Astrocyte (in vitro differentiated cells and primary cell): ENCODE measurements at regions not wholly inside any gene's neighbourhood (a gene's known extent, or its start where the extent isn't known, plus 50 kb on each side); places are given as distances from the start of the nearest gene placed in this dataset.

ENCODE experiments used
- DNase-seq: peaks from one replicate; pipeline ENCODE4 v3.0.0-alpha.2; 2010; ENCODE audit warnings: low read depth
- FAIRE-seq: peaks from 2 replicates; lab custom pipeline; 2011; peaks lifted over from hg19 to GRCh38; lab: Jason Lieb, UNC
- H2AFZ ChIP-seq: 2 replicates; pipeline ENCODE4 v1.6.0; 2012; ENCODE audit warnings: low read depth, low read length, inconsistent platforms
- H3K27ac ChIP-seq: 2 replicates; pipeline ENCODE4 v1.5.1; 2011; ENCODE audit warnings: low read depth, low read length, inconsistent platforms
- H3K27me3 ChIP-seq: 2 replicates; pipeline ENCODE4 v1.6.0; 2011; ENCODE audit warnings: low read length, inconsistent platforms; ENCODE audit not compliant: insufficient read depth
- H3K36me3 ChIP-seq: 2 replicates; pipeline ENCODE4 v1.5.1; 2011; ENCODE audit warnings: low read length, inconsistent platforms; ENCODE audit not compliant: insufficient read depth
- H3K4me1 ChIP-seq: 2 replicates; pipeline ENCODE4 v1.5.1; 2011; ENCODE audit warnings: low read length, inconsistent platforms; ENCODE audit not compliant: insufficient read depth
- H3K4me2 ChIP-seq: 2 replicates; pipeline ENCODE4 v1.6.0; 2012; ENCODE audit warnings: low read length, inconsistent platforms
- H3K4me3 ChIP-seq: 2 replicates; pipeline ENCODE4 v1.5.1; 2011; ENCODE audit warnings: low read depth, mild to moderate bottlenecking, low read length, inconsistent platforms; ENCODE audit not compliant: insufficient read depth
- H3K79me2 ChIP-seq: 2 replicates; pipeline ENCODE4 v1.6.0; 2012; ENCODE audit warnings: mild to moderate bottlenecking, low read length, inconsistent platforms; ENCODE audit not compliant: insufficient read depth
- H3K9ac ChIP-seq: 2 replicates; pipeline ENCODE4 v1.6.0; 2012; ENCODE audit warnings: mild to moderate bottlenecking, low read length, inconsistent platforms
- H3K9me3 ChIP-seq: 2 replicates; pipeline ENCODE4 v1.5.1; 2012; ENCODE audit warnings: low read depth, mild to moderate bottlenecking, low read length, inconsistent platforms; ENCODE audit not compliant: insufficient read depth
- H4K20me1 ChIP-seq: 2 replicates; pipeline ENCODE4 v1.6.0; 2012; ENCODE audit warnings: low read length, inconsistent platforms; ENCODE audit not compliant: insufficient read depth
- H3K27ac Mint-ChIP-seq: one replicate; pipeline ENCODE4 v1.8.0; 2021; ENCODE audit warnings: mild to moderate bottlenecking, mixed read lengths; ENCODE audit not compliant: unreplicated experiment
- H3K27me3 Mint-ChIP-seq: one replicate; pipeline ENCODE4 v1.8.0; 2021; ENCODE audit warnings: low read depth, mixed read lengths; ENCODE audit not compliant: unreplicated experiment
- H3K36me3 Mint-ChIP-seq: one replicate; pipeline ENCODE4 v1.8.0; 2021; ENCODE audit warnings: low read depth, mixed read lengths; ENCODE audit not compliant: unreplicated experiment
- H3K4me1 Mint-ChIP-seq: one replicate; pipeline ENCODE4 v1.8.0; 2021; ENCODE audit warnings: low read depth, mixed read lengths; ENCODE audit not compliant: unreplicated experiment
- H3K4me3 Mint-ChIP-seq: one replicate; pipeline ENCODE4 v1.8.0; 2021; ENCODE audit warnings: mild to moderate bottlenecking, moderate library complexity, mixed read lengths; ENCODE audit not compliant: unreplicated experiment
- H3K9me3 Mint-ChIP-seq: one replicate; pipeline ENCODE4 v1.8.0; 2021; ENCODE audit warnings: mild to moderate bottlenecking, mixed read lengths; ENCODE audit not compliant: unreplicated experiment
- EZH2 ChIP-seq: IDR thresholded peaks from 2 replicates; pipeline ENCODE4 v1.6.1; 2012; ENCODE audit warnings: mild to moderate bottlenecking, low read length, inconsistent platforms; ENCODE audit not compliant: insufficient read depth
- TF ChIP-seq, protein P1 (sequence below): IDR thresholded peaks from 2 replicates; pipeline ENCODE4 v1.5.1; 2011; ENCODE audit warnings: low read depth, mild to moderate bottlenecking, inconsistent platforms, low read length, moderate library complexity; ENCODE audit not compliant: insufficient read depth

DNA sequence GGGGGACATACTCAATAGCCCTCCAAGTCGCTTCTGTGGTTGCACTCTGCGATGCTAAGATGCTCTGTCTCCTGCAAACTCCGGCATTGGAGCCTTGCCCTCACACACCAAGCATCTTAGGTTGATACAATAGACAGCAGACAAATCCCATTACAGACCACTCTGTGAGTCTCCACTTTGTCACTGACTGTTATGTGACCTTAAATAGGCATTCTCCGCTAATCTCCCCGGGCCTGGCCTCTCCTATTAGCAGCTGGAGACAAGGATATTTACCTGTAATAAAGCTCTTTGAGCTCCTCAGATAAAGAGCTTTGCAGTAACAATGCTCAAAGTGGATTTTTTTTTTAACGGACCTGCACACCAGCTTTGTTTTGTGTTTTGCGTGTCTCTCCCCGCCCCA, 479.7 kb upstream of the TBX3 start:
- Mint-ChIP-seq H3K4me3 (no peak overlapping the region), H3K36me3 (no peaks in the 10 kb centered on the region), H3K4me1 (no peaks in the 10 kb centered on the region), H3K27me3 (peaks cover 46% of the 10 kb centered on the region), H3K9me3 (no peaks in the 10 kb centered on the region), H3K27ac (no peak overlapping the region)
- no peaks in the 10 kb centered on the region for H3K27me3 ChIP-seq
- no peak overlapping the region for H2AFZ ChIP-seq
- no peak overlapping the region for H3K9ac ChIP-seq
- no peaks in the 10 kb centered on the region for H3K79me2 ChIP-seq
- DNase-seq (no peak), FAIRE-seq (no peak)
- H3K4me2 ChIP-seq, result no peak overlapping the region
- H3K9me3 ChIP-seq, result no peaks in the 10 kb centered on the region
- no peak overlapping the region for H3K4me3 ChIP-seq
- TF ChIP-seq, protein P1, sequence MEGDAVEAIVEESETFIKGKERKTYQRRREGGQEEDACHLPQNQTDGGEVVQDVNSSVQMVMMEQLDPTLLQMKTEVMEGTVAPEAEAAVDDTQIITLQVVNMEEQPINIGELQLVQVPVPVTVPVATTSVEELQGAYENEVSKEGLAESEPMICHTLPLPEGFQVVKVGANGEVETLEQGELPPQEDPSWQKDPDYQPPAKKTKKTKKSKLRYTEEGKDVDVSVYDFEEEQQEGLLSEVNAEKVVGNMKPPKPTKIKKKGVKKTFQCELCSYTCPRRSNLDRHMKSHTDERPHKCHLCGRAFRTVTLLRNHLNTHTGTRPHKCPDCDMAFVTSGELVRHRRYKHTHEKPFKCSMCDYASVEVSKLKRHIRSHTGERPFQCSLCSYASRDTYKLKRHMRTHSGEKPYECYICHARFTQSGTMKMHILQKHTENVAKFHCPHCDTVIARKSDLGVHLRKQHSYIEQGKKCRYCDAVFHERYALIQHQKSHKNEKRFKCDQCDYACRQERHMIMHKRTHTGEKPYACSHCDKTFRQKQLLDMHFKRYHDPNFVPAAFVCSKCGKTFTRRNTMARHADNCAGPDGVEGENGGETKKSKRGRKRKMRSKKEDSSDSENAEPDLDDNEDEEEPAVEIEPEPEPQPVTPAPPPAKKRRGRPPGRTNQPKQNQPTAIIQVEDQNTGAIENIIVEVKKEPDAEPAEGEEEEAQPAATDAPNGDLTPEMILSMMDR, result no peak
- no peak for TF ChIP-seq EZH2
- H4K20me1 ChIP-seq, result no peaks in the 10 kb centered on the region
- no peak overlapping the region for H3K27ac ChIP-seq
- no peaks in the 10 kb centered on the region for H3K36me3 ChIP-seq
- no peaks in the 10 kb centered on the region for H3K4me1 ChIP-seq

DNA sequence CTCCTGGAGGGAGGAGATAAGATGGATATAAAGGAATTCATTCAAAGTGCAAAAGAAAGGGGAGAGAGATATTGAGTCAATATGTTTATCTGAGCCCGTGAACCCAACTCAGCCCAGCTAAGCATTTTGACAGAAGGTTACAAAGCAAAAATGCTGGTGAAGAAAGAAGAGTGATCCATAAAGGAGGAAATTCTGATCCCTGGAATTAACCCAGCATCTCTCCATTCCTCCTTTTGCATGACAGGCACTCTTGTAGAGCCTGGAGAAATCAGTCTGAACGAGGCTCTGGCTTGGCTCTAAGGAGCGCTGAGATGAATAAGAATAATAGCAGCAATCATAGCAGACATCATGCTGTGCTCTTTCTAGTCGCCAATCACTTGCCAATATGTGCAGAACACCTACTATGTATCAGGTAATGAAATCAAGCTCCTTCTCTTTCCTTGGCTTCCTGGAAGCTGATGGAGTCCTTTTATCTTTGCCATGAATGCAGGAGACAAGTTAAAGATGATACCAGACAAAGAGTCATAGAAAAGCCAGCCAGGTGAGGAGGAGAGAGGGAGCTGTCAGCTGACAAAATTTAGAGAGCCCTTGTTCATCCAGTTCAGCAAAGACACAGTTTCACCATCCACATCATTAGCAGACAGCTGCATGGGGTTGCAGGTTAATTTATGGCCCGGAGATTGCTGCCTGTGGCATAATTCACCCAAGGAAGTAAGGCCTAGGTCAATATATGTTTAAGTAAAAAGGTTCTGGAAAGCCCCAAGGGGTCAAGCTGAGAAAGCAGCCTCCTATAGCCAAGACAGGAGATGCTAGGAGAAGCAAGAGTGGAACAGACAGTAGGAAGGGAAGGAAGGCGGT, 476.5 kb upstream of the TBX3 start:
- no peak for FAIRE-seq
- Histone ChIP-seq H3K4me3 (no peak overlapping the region), H3K27ac (no peak overlapping the region), H2AFZ (no peak overlapping the region), H3K36me3 (no peaks in the 10 kb centered on the region), H4K20me1 (no peaks in the 10 kb centered on the region), H3K4me2 (no peak overlapping the region), H3K79me2 (no peaks in the 10 kb centered on the region), H3K9me3 (no peaks in the 10 kb centered on the region), H3K9ac (no peak overlapping the region), H3K4me1 (peaks cover 8% of the 10 kb centered on the region), H3K27me3 (no peaks in the 10 kb centered on the region)
- DNase-seq, result no peak
- no peak overlapping the region for H3K4me3 Mint-ChIP-seq
- H3K27ac Mint-ChIP-seq, result no peak overlapping the region
- no peak for TF ChIP-seq EZH2
- TF ChIP-seq, protein P1, result no peak
- peaks cover 32% of the 10 kb centered on the region for H3K27me3 Mint-ChIP-seq
- no peaks in the 10 kb centered on the region for H3K4me1 Mint-ChIP-seq
- no peaks in the 10 kb centered on the region for H3K36me3 Mint-ChIP-seq
- no peaks in the 10 kb centered on the region for H3K9me3 Mint-ChIP-seq

DNA sequence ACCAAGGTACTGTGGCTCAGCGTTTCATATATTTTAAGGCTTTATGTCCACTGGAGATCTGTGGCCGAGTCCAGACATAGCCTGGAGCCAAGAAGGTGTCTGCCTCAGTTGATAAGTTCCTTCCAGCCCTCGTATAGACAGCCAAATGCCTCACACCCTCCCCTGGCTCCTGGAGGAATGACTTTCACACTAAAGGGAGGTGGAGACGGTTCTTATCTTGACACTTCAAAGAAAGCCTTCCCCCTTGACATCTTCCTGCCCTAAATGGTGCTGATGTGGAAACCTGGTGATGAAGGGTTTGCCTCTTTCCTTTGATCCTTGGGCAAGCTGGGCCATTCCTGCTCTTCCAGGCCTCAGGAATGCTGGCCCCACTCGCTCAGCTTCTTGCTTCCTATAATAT, 474.8 kb upstream of the TBX3 start:
- Histone ChIP-seq H3K9me3 (no peaks in the 10 kb centered on the region), H3K79me2 (no peaks in the 10 kb centered on the region), H3K4me2 (no peak overlapping the region), H3K36me3 (no peaks in the 10 kb centered on the region), H2AFZ (no peak overlapping the region), H3K4me3 (no peak overlapping the region), H3K4me1 (peaks cover 14% of the 10 kb centered on the region), H3K9ac (no peak overlapping the region), H3K27ac (no peak overlapping the region), H3K27me3 (no peaks in the 10 kb centered on the region), H4K20me1 (no peaks in the 10 kb centered on the region)
- Mint-ChIP-seq H3K27ac (no peak overlapping the region), H3K4me1 (no peaks in the 10 kb centered on the region), H3K4me3 (no peak overlapping the region), H3K9me3 (peaks cover 3% of the 10 kb centered on the region), H3K27me3 (peaks cover 24% of the 10 kb centered on the region), H3K36me3 (no peaks in the 10 kb centered on the region)
- no peak for TF ChIP-seq EZH2
- TF ChIP-seq, protein P1, result no peak
- FAIRE-seq (no peak), DNase-seq (peak; percentile 36)
